Activated T-helper 1 cell treated with anti-CD3 and anti-CD28 coated beads, Interleukin-12 subunit alpha, Interleukin-12 subunit beta, Interleukin-2, Interleukin-4 antibody, amounts not matched to agents 30 ng/mL and 10 ng/mL and 1 ng/mL, durations not matched to agents 14 hours and 24 hours and 36 hours (primary cell): ENCODE measurements at regions not wholly inside any gene's neighbourhood (a gene's known extent, or its start where the extent isn't known, plus 50 kb on each side); places are given as distances from the start of the nearest gene placed in this dataset.

Experiments used
- DNase-seq: peaks from one replicate; pipeline ENCODE4 v3.0.0; 2021; ENCODE audit warnings: low spot score
- H3K27ac Mint-ChIP-seq: one replicate; pipeline ENCODE4 v1.8.0; 2021; ENCODE audit warnings: mild to moderate bottlenecking, mixed read lengths
- H3K27me3 Mint-ChIP-seq: one replicate; pipeline ENCODE4 v1.8.0; 2022; ENCODE audit warnings: mild to moderate bottlenecking, moderate library complexity, mixed read lengths; ENCODE audit not compliant: insufficient read depth
- H3K36me3 Mint-ChIP-seq: one replicate; pipeline ENCODE4 v1.8.0; 2021; ENCODE audit warnings: low read depth, mixed read lengths
- H3K4me1 Mint-ChIP-seq: one replicate; pipeline ENCODE4 v1.8.0; 2021; ENCODE audit warnings: low read depth, mixed read lengths
- H3K4me3 Mint-ChIP-seq: one replicate; pipeline ENCODE4 v1.8.0; 2021; ENCODE audit warnings: mild to moderate bottlenecking, moderate library complexity, mixed read lengths
- H3K9me3 Mint-ChIP-seq: one replicate; pipeline ENCODE4 v1.8.0; 2021; ENCODE audit warnings: mixed read lengths
- intact Hi-C: fragments of 100-400 bp; cut with micrococcal nuclease; formaldehyde crosslinking; loops from one replicate; pipeline ENCODE4 v1.15.1; 2024

- H3K4me1 Mint-ChIP-seq: no peaks in the 10 kb centered on the region
- H3K4me3 Mint-ChIP-seq: no peak overlapping the region
- no peak overlapping the region for H3K27ac Mint-ChIP-seq
- peaks cover 3% of the 10 kb centered on the region for H3K27me3 Mint-ChIP-seq
- intact Hi-C loops: no loop called here
- no peaks in the 10 kb centered on the region for H3K9me3 Mint-ChIP-seq
- DNase-seq: no peak
- no peaks in the 10 kb centered on the region for H3K36me3 Mint-ChIP-seq
Observed at GRCh38 chr12:13374793-13375192, 178.3 kb downstream of the EMP1 start.

GRCh38 chr12:13373803-13374202, 177.3 kb downstream of the EMP1 start:
- Mint-ChIP-seq H3K36me3 (no peaks in the 10 kb centered on the region), H3K27ac (no peak overlapping the region), H3K4me3 (no peak overlapping the region), H3K27me3 (peaks cover 3% of the 10 kb centered on the region), H3K9me3 (no peaks in the 10 kb centered on the region), H3K4me1 (no peaks in the 10 kb centered on the region)
- intact Hi-C loops: no loop called here
- no peak for DNase-seq

- H3K36me3 Mint-ChIP-seq: no peaks in the 10 kb centered on the region
- intact Hi-C loops: no loop called here
- no peak for DNase-seq
Observed at GRCh38 chr12:13373131-13373530, 176.6 kb downstream of the EMP1 start.

GRCh38 chr12:13372386-13372785, 175.9 kb downstream of the EMP1 start:
- H3K27me3 Mint-ChIP-seq: no peaks in the 10 kb centered on the region
- intact Hi-C loops: no loop called here
- H3K27ac Mint-ChIP-seq: no peak overlapping the region
- no peak for DNase-seq
- H3K9me3 Mint-ChIP-seq: no peaks in the 10 kb centered on the region
- H3K4me1 Mint-ChIP-seq: no peaks in the 10 kb centered on the region
- H3K36me3 Mint-ChIP-seq: no peaks in the 10 kb centered on the region
- no peak overlapping the region for H3K4me3 Mint-ChIP-seq

More at GRCh38 chr12:13373131-13373530, 176.6 kb downstream of the EMP1 start:
- Mint-ChIP-seq H3K9me3 (no peaks in the 10 kb centered on the region), H3K4me3 (no peak overlapping the region), H3K27me3 (peaks cover 3% of the 10 kb centered on the region), H3K4me1 (no peaks in the 10 kb centered on the region), H3K27ac (no peak overlapping the region)

GRCh38 chr12:13371797-13372196, 175.3 kb downstream of the EMP1 start:
- Mint-ChIP-seq H3K4me3 (no peak overlapping the region), H3K9me3 (no peaks in the 10 kb centered on the region), H3K36me3 (no peaks in the 10 kb centered on the region), H3K27me3 (no peaks in the 10 kb centered on the region), H3K4me1 (no peaks in the 10 kb centered on the region), H3K27ac (no peak overlapping the region)
- DNase-seq: no peak
- intact Hi-C loops: no loop called here

- H3K9me3 Mint-ChIP-seq: no peaks in the 10 kb centered on the region
- intact Hi-C loops: no loop called here
Observed at GRCh38 chr12:13371367-13371766, 174.8 kb downstream of the EMP1 start.

GRCh38 chr12:13369474-13370056, 173.0 kb downstream of the EMP1 start:
- H3K27ac Mint-ChIP-seq: no peak overlapping the region
- intact Hi-C loops: no loop called here
- no peaks in the 10 kb centered on the region for H3K27me3 Mint-ChIP-seq
- no peak overlapping the region for H3K4me3 Mint-ChIP-seq
- H3K9me3 Mint-ChIP-seq: no peaks in the 10 kb centered on the region
- no peaks in the 10 kb centered on the region for H3K4me1 Mint-ChIP-seq
- no peak for DNase-seq
- H3K36me3 Mint-ChIP-seq: no peaks in the 10 kb centered on the region

More at GRCh38 chr12:13371367-13371766, 174.8 kb downstream of the EMP1 start:
- Mint-ChIP-seq H3K27ac (no peak overlapping the region), H3K4me1 (no peaks in the 10 kb centered on the region), H3K4me3 (no peak overlapping the region), H3K36me3 (no peaks in the 10 kb centered on the region), H3K27me3 (no peaks in the 10 kb centered on the region)
- DNase-seq: no peak

GRCh38 chr12:13368971-13369370, 172.4 kb downstream of the EMP1 start:
- Mint-ChIP-seq H3K36me3 (no peaks in the 10 kb centered on the region), H3K27me3 (no peaks in the 10 kb centered on the region), H3K9me3 (no peaks in the 10 kb centered on the region), H3K27ac (no peak overlapping the region), H3K4me1 (no peaks in the 10 kb centered on the region), H3K4me3 (no peak overlapping the region)
- DNase-seq: no peak
- intact Hi-C loops: no loop called here

- no peaks in the 10 kb centered on the region for H3K36me3 Mint-ChIP-seq
- no peak overlapping the region for H3K4me3 Mint-ChIP-seq
- H3K27ac Mint-ChIP-seq: no peak overlapping the region
- no peaks in the 10 kb centered on the region for H3K9me3 Mint-ChIP-seq
- DNase-seq: no peak
- H3K4me1 Mint-ChIP-seq: no peaks in the 10 kb centered on the region
- intact Hi-C loops: no loop called here
- no peaks in the 10 kb centered on the region for H3K27me3 Mint-ChIP-seq
Observed at GRCh38 chr12:13368431-13368830, 171.9 kb downstream of the EMP1 start.

- Mint-ChIP-seq H3K4me3 (no peak overlapping the region), H3K27me3 (no peaks in the 10 kb centered on the region), H3K36me3 (no peaks in the 10 kb centered on the region), H3K4me1 (no peaks in the 10 kb centered on the region), H3K27ac (no peak overlapping the region), H3K9me3 (no peaks in the 10 kb centered on the region)
- intact Hi-C loops: no loop called here
- no peak for DNase-seq
Observed at GRCh38 chr12:13367973-13368372, 171.4 kb downstream of the EMP1 start.

- no peak for DNase-seq
Observed at GRCh38 chr12:13365748-13366366, 169.3 kb downstream of the EMP1 start.

GRCh38 chr12:13362260-13362841, 165.8 kb downstream of the EMP1 start:
- DNase-seq: no peak
- no peaks in the 10 kb centered on the region for H3K4me1 Mint-ChIP-seq
- no peak overlapping the region for H3K27ac Mint-ChIP-seq
- H3K36me3 Mint-ChIP-seq: no peaks in the 10 kb centered on the region
- intact Hi-C loops: loop anchor here (2.0 to 5.0 kb wide), 2 partner anchors 300 to 804 kb away; no protein-coding TSS in a partner anchor
- H3K9me3 Mint-ChIP-seq: no peaks in the 10 kb centered on the region
- no peak overlapping the region for H3K4me3 Mint-ChIP-seq
- H3K27me3 Mint-ChIP-seq: peaks cover 22% of the 10 kb centered on the region

More at GRCh38 chr12:13365748-13366366, 169.3 kb downstream of the EMP1 start:
- Mint-ChIP-seq H3K4me3 (no peak overlapping the region), H3K9me3 (no peaks in the 10 kb centered on the region), H3K4me1 (no peaks in the 10 kb centered on the region), H3K27ac (no peak overlapping the region), H3K27me3 (peaks cover 5% of the 10 kb centered on the region), H3K36me3 (no peaks in the 10 kb centered on the region)
- intact Hi-C loops: no loop called here

- no peaks in the 10 kb centered on the region for H3K9me3 Mint-ChIP-seq
- DNase-seq: no peak
- no peak overlapping the region for H3K4me3 Mint-ChIP-seq
- no peaks in the 10 kb centered on the region for H3K36me3 Mint-ChIP-seq
- H3K27me3 Mint-ChIP-seq: peaks cover 22% of the 10 kb centered on the region
- H3K4me1 Mint-ChIP-seq: no peaks in the 10 kb centered on the region
- H3K27ac Mint-ChIP-seq: no peak overlapping the region
- intact Hi-C loops: loop anchor here (5.0 kb wide), 1 partner anchor 303 kb away; no protein-coding TSS in a partner anchor
Observed at GRCh38 chr12:13359636-13360035, 163.1 kb downstream of the EMP1 start.
